Activated CD4-positive, alpha-beta T cell treated with anti-CD3 and anti-CD28 coated beads, Interleukin-2, amount 50 U/mL, for 16 hours (primary cell): ENCODE measurements at regions not wholly inside any gene's neighbourhood (a gene's known extent, or its start where the extent isn't known, plus 50 kb on each side); places are given as distances from the start of the nearest gene placed in this dataset.

Experiments
- DNase-seq: peaks from one replicate; pipeline ENCODE4 v3.0.0-alpha.2; 2020

GRCh38 chr14:94884616-94885230, 114.8 kb upstream of the GSC start:
- no peak for DNase-seq

- DNase-seq: no peak
Measured at GRCh38 chr14:94882401-94882800, 112.5 kb upstream of the GSC start.

- DNase-seq: no peak
Measured at GRCh38 chr14:94880876-94881275, 111.0 kb upstream of the GSC start.

DNA sequence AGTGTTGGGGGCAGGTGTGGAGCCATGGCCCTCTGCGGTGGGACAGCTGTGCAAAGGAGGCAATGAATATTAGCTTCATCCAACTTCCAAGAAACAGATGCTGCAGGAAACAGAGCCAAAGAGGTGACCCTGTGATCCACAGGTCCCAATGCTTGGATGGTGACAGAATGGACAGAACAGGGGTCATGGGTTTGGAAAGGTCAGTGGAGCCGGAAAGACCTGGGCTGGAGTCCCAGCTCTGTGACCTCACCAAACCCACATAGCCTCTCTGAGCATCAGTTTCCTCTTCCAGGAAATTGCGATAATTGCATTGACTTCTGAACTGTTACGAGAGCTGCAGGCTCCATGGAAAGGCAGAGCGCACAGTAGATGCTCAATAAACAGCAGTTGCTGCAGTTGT, 110.2 kb upstream of the GSC start:
- no peak for DNase-seq

DNA sequence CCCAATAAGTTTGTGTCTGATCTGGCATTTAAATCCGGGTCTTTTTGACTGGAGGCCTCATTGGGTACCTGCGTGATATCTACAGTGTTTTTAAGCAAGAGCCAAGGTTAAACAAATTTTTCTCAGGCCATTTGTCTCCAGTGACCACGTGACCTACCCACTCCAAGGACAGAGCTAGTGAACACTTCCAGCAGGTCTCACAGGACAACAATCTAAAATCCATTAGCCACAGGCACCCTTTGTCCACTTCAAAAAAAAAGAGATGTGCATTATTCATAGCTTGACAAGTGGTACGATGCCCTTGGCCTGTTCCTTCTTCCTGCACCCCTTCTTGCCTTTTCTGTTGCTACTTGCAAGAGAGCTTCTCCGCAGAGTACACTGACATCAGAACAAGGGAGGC, 109.6 kb upstream of the GSC start:
- DNase-seq: no peak

GRCh38 chr14:94876306-94876705, 106.4 kb upstream of the GSC start:
- DNase-seq: no peak

DNA sequence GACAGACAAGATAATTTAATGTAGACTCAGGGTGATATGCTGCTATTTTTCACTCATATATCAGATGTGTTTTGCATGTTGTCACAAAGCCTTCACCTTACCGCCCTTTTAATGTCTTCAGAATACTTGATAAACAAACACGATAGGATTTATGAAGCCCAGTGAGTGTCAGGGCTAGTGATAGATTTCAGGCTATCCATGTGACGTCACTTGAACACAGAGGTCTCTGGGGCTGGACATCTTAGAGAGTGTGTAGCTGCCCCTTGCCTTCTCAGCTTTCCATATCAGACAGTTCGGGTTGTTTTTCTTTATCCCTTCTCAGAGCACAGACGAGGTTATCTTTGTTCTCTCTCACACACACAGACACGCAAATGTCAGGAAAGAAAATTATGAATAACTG, 105.3 kb upstream of the GSC start:
- DNase-seq: no peak

- no peak for DNase-seq
Measured at GRCh38 chr14:94868772-94869072, 98.8 kb upstream of the GSC start.

DNA sequence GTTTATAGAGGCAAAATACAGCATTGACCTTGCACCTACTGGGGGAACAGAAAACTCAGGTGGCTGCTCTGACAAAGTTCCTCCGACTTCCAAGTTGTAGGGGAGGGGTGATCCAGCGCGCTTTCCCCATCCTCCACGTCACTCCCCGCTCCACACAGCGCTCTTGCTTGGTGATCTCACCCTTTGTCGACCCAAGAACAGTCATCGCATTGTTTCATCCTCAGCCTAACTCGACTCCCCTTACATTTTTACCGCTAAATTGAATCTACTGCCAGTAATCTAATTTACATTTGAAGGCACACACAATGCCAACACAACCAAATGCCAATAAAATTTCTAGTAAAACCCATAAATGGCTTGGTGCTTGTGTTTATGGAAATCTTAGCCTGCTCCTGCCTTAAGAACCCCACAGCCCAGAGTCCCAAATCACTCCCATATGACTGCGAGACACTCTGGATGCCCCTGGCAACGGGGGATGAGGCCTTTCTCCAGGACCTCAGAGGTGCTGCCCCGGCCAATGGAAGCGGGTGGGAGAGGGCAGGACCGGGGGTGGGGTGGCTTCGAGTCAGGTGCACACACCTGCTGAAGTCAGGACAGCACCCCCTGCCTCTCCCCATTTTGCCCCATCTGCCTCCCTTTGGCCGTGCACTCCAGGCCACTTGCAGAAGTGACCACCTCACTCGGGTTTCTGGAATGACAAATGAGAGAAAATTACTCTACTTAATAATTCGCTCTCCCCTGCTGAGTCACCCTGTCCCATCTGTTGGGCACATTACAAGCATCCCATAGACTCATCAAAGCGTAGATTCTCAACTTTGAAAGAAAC, 98.2 kb upstream of the GSC start:
- DNase-seq: no peak

DNA sequence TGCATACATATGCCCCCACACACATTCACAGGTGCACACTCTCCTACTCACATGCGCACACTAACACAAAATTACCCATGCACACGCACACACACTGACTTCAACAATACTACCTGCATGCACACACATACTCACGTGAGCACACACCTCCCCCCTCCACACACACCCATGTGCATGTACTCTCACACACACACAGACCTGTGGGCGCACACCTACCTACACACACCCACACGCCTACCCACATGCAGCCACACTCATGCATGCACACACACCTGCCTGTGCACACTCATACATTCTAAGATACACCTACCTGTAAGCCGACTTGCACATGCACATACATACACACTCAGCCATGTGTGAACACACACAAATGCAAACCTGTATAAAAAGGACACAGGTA, 97.3 kb upstream of the GSC start:
- DNase-seq: no peak

- no peak for DNase-seq
Measured at GRCh38 chr14:94864387-94865195, 94.7 kb upstream of the GSC start.

- no peak for DNase-seq
Measured at GRCh38 chr14:94863366-94863765, 93.5 kb upstream of the GSC start.

DNA sequence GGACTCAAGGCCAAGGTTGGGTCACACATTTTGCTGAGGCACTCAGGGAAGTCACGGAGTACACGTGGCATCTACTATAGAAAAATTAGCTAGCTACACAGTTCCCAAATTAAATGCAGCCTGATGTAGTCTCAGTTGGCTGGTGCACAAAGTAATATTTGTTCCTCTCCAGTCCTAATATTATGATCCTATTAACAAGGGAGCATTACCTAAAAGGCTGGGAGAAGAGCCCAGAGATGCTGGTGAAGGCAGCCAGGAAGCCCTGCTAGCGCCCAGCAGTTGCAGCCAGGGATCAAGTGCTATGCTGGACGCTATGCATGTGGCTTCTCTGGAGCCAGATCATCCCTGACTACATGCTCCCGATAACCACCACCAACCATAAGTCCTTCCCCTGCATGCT, 88.0 kb upstream of the GSC start:
- no peak for DNase-seq

GRCh38 chr14:94853920-94854319, 84.0 kb upstream of the GSC start:
- DNase-seq: no peak

DNA sequence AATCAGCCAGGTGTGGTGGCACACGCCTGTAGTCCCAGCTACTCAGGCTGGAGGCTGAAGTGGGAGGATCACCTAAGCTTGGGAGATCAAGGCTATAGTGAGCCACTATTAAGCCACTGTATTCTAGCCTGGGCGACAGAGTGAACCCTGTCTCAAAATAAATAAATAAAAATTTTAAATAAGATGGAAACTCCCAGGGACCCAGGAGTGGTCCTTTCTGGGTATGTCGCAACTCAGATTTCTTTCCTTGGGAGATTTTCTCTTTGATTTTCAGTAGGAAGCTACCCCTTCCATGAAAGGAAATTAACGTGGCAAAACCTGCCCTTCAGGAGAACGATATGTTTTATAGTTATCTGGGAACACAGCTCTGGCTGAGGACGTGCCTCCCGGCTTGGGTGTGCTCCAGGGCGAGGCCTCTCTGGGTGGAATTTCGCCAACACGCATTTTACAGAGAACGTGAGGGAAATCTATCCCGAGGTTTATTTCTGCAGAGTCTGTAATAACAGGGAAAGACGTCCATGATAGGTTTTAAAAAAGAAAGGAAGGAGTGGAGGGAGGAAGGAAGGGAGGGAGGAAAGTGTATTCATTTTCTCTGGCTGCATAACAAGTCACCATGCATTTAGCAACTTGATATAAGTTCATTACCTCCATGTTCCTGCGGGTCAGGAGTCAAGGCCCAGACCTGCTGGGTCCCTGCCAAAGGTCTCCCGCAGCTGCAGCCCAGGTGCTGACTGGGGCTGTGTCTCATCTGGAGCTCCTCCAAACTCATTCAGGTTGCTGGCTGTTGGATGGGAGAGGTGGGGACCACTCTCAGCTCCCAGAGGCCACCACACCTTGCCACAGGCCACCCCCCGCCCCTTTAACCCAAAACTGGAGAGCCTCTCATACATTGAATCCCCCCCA, 80.6 kb upstream of the GSC start:
- DNase-seq: no peak

GRCh38 chr14:94844593-94845152, 74.8 kb upstream of the GSC start:
- DNase-seq: no peak

DNA sequence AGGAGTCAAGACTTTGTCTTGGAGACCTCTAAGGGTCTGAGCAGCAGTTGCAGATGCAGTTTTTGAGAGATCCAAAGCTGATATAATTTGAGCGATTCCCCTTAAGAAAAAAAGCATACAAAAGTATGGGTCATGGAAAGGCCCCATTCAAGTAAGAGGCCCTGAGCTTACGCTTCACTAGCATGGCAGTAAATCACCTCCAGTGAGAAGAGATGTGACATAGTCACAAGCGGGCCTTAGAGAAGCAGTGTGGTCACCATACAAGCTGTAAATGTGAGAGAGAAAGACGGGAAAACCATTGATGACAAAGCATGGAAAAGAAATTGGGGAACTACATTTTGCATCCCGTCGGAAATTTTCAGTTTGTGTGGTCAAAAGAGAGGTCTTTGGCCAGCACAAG, 70.6 kb upstream of the GSC start:
- no peak for DNase-seq

DNA sequence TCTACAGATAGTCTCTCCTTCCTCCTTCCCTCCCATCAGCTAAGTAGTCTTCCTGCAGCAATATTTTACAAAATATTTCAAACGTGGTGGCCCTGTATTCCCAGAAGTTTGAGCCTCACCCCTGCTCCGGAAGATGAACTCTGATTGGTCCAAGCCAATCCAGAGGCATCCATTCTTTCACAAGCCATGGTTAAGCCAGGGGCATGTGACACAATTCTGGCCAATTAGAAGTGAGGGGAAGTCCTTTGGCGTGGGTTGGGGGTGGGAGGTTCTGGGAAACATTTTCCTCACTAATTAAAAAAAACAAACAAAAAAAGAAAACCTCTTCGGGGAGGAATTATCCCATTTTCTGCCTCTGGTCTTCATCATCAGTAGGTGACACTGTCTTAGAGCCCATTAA, 69.4 kb upstream of the GSC start:
- no peak for DNase-seq

GRCh38 chr14:94836849-94837248, 66.9 kb upstream of the GSC start:
- no peak for DNase-seq

DNA sequence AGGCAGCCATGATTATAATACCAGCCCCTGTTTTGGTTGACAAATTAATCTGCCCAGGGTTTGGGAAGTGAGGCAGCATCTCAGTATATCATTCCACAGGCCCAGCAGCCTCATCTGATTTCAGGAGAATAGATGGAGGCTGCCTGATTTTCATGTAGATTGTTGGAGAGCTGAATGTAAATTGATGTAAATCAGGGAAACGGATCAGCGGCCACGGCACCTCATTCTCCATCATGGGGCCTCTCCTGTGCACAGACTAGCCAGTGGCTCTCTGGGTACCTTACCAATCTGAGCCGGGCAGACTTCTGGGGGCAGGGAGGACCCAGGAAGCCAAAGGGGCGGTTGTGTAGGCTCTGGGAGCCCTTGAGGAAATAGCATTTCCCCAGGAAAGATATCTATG, 63.7 kb upstream of the GSC start:
- no peak for DNase-seq

- DNase-seq: no peak
Measured at GRCh38 chr14:94831085-94831484, 61.2 kb upstream of the GSC start.

- DNase-seq: no peak
Measured at GRCh38 chr14:94827711-94828447, 58.0 kb upstream of the GSC start.
